ENCODE measurements at regions not wholly inside any gene's neighbourhood (a gene's known extent, or its start where the extent isn't known, plus 50 kb on each side); places are given as distances from the start of the nearest gene placed in this dataset.

DNA sequence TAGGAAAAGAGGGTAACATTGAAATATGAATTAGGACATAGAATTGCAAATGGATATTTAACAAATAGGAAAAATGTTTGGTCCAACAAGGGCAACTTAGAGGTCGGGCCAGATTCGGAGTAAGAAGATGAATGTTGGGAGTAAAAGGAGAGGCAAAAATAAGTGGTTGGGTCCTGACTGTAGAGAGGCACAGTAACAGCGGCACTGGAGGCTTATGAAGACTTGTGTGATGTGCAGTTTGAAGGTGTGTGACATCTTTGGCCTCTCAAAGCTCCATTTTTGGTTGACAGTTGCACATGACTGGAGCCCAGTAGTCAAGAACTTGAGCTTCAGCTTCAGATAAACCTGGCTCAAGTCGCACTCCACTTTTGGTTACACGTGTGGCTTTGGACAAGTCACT is 109.9 kb upstream of the PAXBP1 start:
- TF ChIP-seq GABPA (IDR thresholded peaks at IDR 0.05 in 1 of 2, conservative IDR thresholded peaks at IDR 0.05 in 1 of 2), result no peak
- TF ChIP-seq CTCF (IDR thresholded peaks at IDR 0.05; ENCODE audit: low read depth, low read length, missing input control), result no peak
- TF ChIP-seq, protein P1, sequence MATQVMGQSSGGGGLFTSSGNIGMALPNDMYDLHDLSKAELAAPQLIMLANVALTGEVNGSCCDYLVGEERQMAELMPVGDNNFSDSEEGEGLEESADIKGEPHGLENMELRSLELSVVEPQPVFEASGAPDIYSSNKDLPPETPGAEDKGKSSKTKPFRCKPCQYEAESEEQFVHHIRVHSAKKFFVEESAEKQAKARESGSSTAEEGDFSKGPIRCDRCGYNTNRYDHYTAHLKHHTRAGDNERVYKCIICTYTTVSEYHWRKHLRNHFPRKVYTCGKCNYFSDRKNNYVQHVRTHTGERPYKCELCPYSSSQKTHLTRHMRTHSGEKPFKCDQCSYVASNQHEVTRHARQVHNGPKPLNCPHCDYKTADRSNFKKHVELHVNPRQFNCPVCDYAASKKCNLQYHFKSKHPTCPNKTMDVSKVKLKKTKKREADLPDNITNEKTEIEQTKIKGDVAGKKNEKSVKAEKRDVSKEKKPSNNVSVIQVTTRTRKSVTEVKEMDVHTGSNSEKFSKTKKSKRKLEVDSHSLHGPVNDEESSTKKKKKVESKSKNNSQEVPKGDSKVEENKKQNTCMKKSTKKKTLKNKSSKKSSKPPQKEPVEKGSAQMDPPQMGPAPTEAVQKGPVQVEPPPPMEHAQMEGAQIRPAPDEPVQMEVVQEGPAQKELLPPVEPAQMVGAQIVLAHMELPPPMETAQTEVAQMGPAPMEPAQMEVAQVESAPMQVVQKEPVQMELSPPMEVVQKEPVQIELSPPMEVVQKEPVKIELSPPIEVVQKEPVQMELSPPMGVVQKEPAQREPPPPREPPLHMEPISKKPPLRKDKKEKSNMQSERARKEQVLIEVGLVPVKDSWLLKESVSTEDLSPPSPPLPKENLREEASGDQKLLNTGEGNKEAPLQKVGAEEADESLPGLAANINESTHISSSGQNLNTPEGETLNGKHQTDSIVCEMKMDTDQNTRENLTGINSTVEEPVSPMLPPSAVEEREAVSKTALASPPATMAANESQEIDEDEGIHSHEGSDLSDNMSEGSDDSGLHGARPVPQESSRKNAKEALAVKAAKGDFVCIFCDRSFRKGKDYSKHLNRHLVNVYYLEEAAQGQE (IDR thresholded peaks at IDR 0.05), result no peak
- no peak for TF ChIP-seq SP1 (IDR thresholded peaks at IDR 0.05)
